IMR-90 (cell line): ENCODE measurements at regions not wholly inside any gene's neighbourhood (a gene's known extent, or its start where the extent isn't known, plus 50 kb on each side); places are given as distances from the start of the nearest gene placed in this dataset.

Experiments used
- ATAC-seq: fragments of 200-7000 bp; cut with Tn5 transposase; 2 replicates; pipeline ENCODE4 v1.9.1; 2020; ENCODE audit warnings: low read depth, mild to moderate bottlenecking, moderate library complexity
- BruUV-seq: library from RNA; stranded (reverse); fragments of 400-500 nt; replicated peaks from 2 replicates; lab custom pipeline; 2021; lab: Mats Ljungman, UMichigan
- CTCF ChIA-PET: fragments of 300-600 bp; formaldehyde crosslinking; extraction: SDS; loops from one replicate; lab custom pipeline; 2021; ENCODE audit warnings: antibody characterized with exemption; lab: Yijun Ruan, JAX
- POLR2A ChIA-PET: fragments of 300-600 bp; sonication (Branson Sonifier 250); formaldehyde crosslinking; loops from one replicate; lab custom pipeline; 2022; ENCODE audit warnings: antibody characterized with exemption; ENCODE audit not compliant: unreplicated experiment; lab: Charles Lee
- DNase-seq: peaks from one replicate; pipeline ENCODE4 v3.0.0; 2013
- H2AFZ ChIP-seq: replicated peaks from 2 replicates; pipeline ENCODE3; 2013; ENCODE audit warnings: low read length, mild to moderate bottlenecking; ENCODE audit not compliant: poor library complexity
- H2AK5ac ChIP-seq: 2 replicates; pipeline ENCODE4 v1.6.1; 2013; ENCODE audit warnings: low read depth, low read length, inconsistent platforms
- H2AK9ac ChIP-seq: replicated peaks from 2 replicates; pipeline ENCODE3; 2013; ENCODE audit warnings: mild to moderate bottlenecking, low read depth, low read length, moderate library complexity; ENCODE audit not compliant: poor library complexity
- H2BK120ac ChIP-seq: 2 replicates; pipeline ENCODE4 v1.6.1; 2013; ENCODE audit warnings: low read depth, low read length, inconsistent platforms
- H2BK15ac ChIP-seq: 3 replicates; pipeline ENCODE4 v1.6.1; 2013; ENCODE audit warnings: low read depth, low read length, inconsistent platforms
- H2BK20ac ChIP-seq: 2 replicates; pipeline ENCODE4 v1.6.1; 2013; ENCODE audit warnings: low read depth, mild to moderate bottlenecking, inconsistent platforms, low read length, moderate library complexity
- H2BK5ac ChIP-seq: 2 replicates; pipeline ENCODE4 v1.6.1; 2013; ENCODE audit warnings: mild to moderate bottlenecking, low read depth, low read length, inconsistent platforms; ENCODE audit not compliant: poor library complexity, severe bottlenecking
- H3K14ac ChIP-seq: replicated peaks from 2 replicates; pipeline ENCODE4 v1.6.1; 2013; ENCODE audit warnings: low read depth, low read length, inconsistent platforms
- H3K18ac ChIP-seq: 2 replicates; pipeline ENCODE4 v1.6.1; 2013; ENCODE audit warnings: low read depth, low read length, control low read depth
- H3K23ac ChIP-seq: 2 replicates; pipeline ENCODE4 v1.6.1; 2013; ENCODE audit warnings: low read depth, low read length, inconsistent platforms
- H3K27ac ChIP-seq: 2 replicates; pipeline ENCODE4 v1.5.1; 2013; ENCODE audit warnings: mild to moderate bottlenecking, control low read depth, low read length; ENCODE audit not compliant: insufficient read depth
- H3K27me3 ChIP-seq: 2 replicates; pipeline ENCODE4 v1.6.1; 2013; ENCODE audit warnings: low read length; ENCODE audit not compliant: control insufficient read depth, insufficient read depth
- H3K36me3 ChIP-seq: 2 replicates; pipeline ENCODE4 v1.6.1; 2013; ENCODE audit warnings: low read length, mixed read lengths; ENCODE audit not compliant: control insufficient read depth, insufficient read depth
- H3K4ac ChIP-seq: 2 replicates; pipeline ENCODE4 v1.6.1; 2013; ENCODE audit warnings: low read depth, low read length, inconsistent platforms
- H3K4me1 ChIP-seq: 2 replicates; pipeline ENCODE4 v1.6.1; 2013; ENCODE audit warnings: low read length, mixed read lengths; ENCODE audit not compliant: control insufficient read depth, insufficient read depth
- H3K4me2 ChIP-seq: 2 replicates; pipeline ENCODE4 v1.6.1; 2013; ENCODE audit warnings: low read depth, mild to moderate bottlenecking, control low read depth, low read length, moderate library complexity
- H3K4me3 ChIP-seq: 2 replicates; pipeline ENCODE4 v1.5.1; 2013; ENCODE audit warnings: low read depth, mild to moderate bottlenecking, control low read depth, low read length, moderate library complexity; ENCODE audit not compliant: insufficient read depth
- H3K56ac ChIP-seq: 2 replicates; pipeline ENCODE4 v1.6.1; 2013; ENCODE audit warnings: low read length, inconsistent platforms; ENCODE audit not compliant: insufficient read depth; ENCODE audit errors: extremely low read depth
- H3K79me1 ChIP-seq, 2 experiments: 2 replicates each; pipeline ENCODE4 v1.6.1; 2013; ENCODE audit warnings: low read length in 2 of 2, inconsistent platforms in 1 of 2, low read depth in 1 of 2
- H3K9ac ChIP-seq: 2 replicates; pipeline ENCODE4 v1.6.1; 2013; ENCODE audit warnings: low read depth, low read length, control low read depth
- H3K9me1 ChIP-seq: 2 replicates; pipeline ENCODE4 v1.6.1; 2013; ENCODE audit warnings: low read length, inconsistent platforms; ENCODE audit not compliant: insufficient read depth
- H3K9me3 ChIP-seq: 2 replicates; pipeline ENCODE4 v1.6.1; 2013; ENCODE audit warnings: low read length; ENCODE audit not compliant: control insufficient read depth, insufficient read depth
- H4K20me1 ChIP-seq: 2 replicates; pipeline ENCODE4 v1.6.1; 2013; ENCODE audit warnings: low read length, inconsistent platforms; ENCODE audit not compliant: insufficient read depth
- H4K5ac ChIP-seq: 2 replicates; pipeline ENCODE4 v1.6.1; 2013; ENCODE audit warnings: mild to moderate bottlenecking, low read depth, low read length, control low read depth
- H4K8ac ChIP-seq, 2 experiments: 2 replicates each; pipeline ENCODE4 v1.6.1; 2013; ENCODE audit warnings: low read depth in 2 of 2, low read length in 2 of 2, control low read depth in 1 of 2, inconsistent platforms in 1 of 2
- H4K91ac ChIP-seq: 2 replicates; pipeline ENCODE4 v1.6.1; 2013; ENCODE audit warnings: low read depth, low read length, inconsistent platforms; ENCODE audit not compliant: insufficient read depth
- BHLHE40 ChIP-seq: fragments of 150-350 bp; IDR thresholded peaks from 2 replicates; pipeline ENCODE4 v1.6.1; 2016; ENCODE audit warnings: mild to moderate bottlenecking, low read depth, low read length
- CEBPB ChIP-seq: IDR thresholded peaks from 2 replicates; pipeline ENCODE4 v1.6.1; 2012; ENCODE audit warnings: low read depth, low read length, improper control_type of control experiment
- CHD1 ChIP-seq: IDR thresholded peaks from 2 replicates; pipeline ENCODE4 v1.6.1; 2012; ENCODE audit warnings: low read depth, low read length, improper control_type of control experiment
- FOS ChIP-seq: fragments of 150-350 bp; IDR thresholded peaks from 2 replicates; pipeline ENCODE4 v1.6.1; 2016; ENCODE audit warnings: low read depth, low read length
- MAFK ChIP-seq: IDR thresholded peaks from 2 replicates; pipeline ENCODE4 v1.6.1; 2012; ENCODE audit warnings: low read depth, low read length, improper control_type of control experiment
- MAZ ChIP-seq: IDR thresholded peaks from 2 replicates; pipeline ENCODE4 v1.6.1; 2012; ENCODE audit warnings: low read depth, mild to moderate bottlenecking, low read length, improper control_type of control experiment, moderate library complexity, borderline replicate concordance
- MXI1 ChIP-seq: IDR thresholded peaks from 2 replicates; pipeline ENCODE4 v1.6.1; 2012; ENCODE audit warnings: low read depth, mild to moderate bottlenecking, low read length, moderate library complexity, borderline replicate concordance
- RAD21 ChIP-seq: IDR thresholded peaks from 2 replicates; pipeline ENCODE4 v1.6.1; 2012; ENCODE audit warnings: low read length, improper control_type of control experiment
- RCOR1 ChIP-seq: IDR thresholded peaks from 2 replicates; pipeline ENCODE4 v1.6.1; 2012; ENCODE audit warnings: mild to moderate bottlenecking, low read length, improper control_type of control experiment; ENCODE audit not compliant: insufficient replicate concordance
- SMC3 ChIP-seq: fragments of 150-350 bp; IDR thresholded peaks from 2 replicates; pipeline ENCODE4 v1.6.1; 2016; ENCODE audit warnings: low read depth, mild to moderate bottlenecking, antibody characterized with exemption, low read length, moderate library complexity
- WGBS, 2 experiments: methylation state at CpG; one replicate each; pipeline versions ENCODE4 v1.1.5 to v1.1.7; 2013; ENCODE audit warnings: missing lambda C conversion rate in 2 of 2; ENCODE audit not compliant: insufficient read length in 1 of 2; ENCODE audit errors: extremely low coverage in 2 of 2; 5-methylcytosine and 5-hydroxymethylcytosine counted together
- dilution Hi-C: fragments of 300-500 bp; cut with HindIII; formaldehyde crosslinking; loops from one replicate; pipeline ENCODE4 v1.14.3; 2018; ENCODE audit warnings: low sequenced_read_pairs; ENCODE audit not compliant: unreplicated experiment
- in situ Hi-C: fragments of 300-500 bp; cut with MboI; formaldehyde crosslinking; loops from 3 replicates; pipeline ENCODE4 v1.14.3; 2019; ENCODE audit warnings: low sequenced_read_pairs, inconsistent platforms, mixed read lengths
- intact Hi-C: fragments of 100-400 bp; cut with micrococcal nuclease; formaldehyde crosslinking; loops from 2 replicates; pipeline ENCODE4 v1.10.0; 2022
- TF ChIP-seq, protein P1 (sequence below): fragments of 150-350 bp; IDR thresholded peaks from 2 replicates; pipeline ENCODE4 v1.6.1; 2017; ENCODE audit warnings: mild to moderate bottlenecking, antibody characterized with exemption, low read length, low read depth
- TF ChIP-seq, protein P2 (sequence below): fragments of 150-350 bp; IDR thresholded peaks from 2 replicates; pipeline ENCODE4 v1.6.1; 2016; ENCODE audit warnings: low read depth, mild to moderate bottlenecking, low read length, moderate library complexity, borderline replicate concordance

- H3K14ac ChIP-seq = no peak overlapping the region
- H3K4me3 ChIP-seq = no peak overlapping the region
- H3K23ac ChIP-seq = no peak overlapping the region
- H3K56ac ChIP-seq = no peak overlapping the region
- dilution Hi-C loops (no loop called here), in situ Hi-C loops (no loop called here), intact Hi-C loops (no loop called here)
- no peaks in the 10 kb centered on the region for H4K20me1 ChIP-seq
- no peak overlapping the region for H3K18ac ChIP-seq
- ChIA-PET CTCF (no interaction called here), POLR2A (no interaction called here)
- no peak overlapping the region for H2BK20ac ChIP-seq
- no peaks in the 10 kb centered on the region for H3K4me1 ChIP-seq
- no peak overlapping the region for H4K91ac ChIP-seq
- no peak for TF ChIP-seq RCOR1
- TF ChIP-seq MAFK = no peak
- TF ChIP-seq, protein P1, sequence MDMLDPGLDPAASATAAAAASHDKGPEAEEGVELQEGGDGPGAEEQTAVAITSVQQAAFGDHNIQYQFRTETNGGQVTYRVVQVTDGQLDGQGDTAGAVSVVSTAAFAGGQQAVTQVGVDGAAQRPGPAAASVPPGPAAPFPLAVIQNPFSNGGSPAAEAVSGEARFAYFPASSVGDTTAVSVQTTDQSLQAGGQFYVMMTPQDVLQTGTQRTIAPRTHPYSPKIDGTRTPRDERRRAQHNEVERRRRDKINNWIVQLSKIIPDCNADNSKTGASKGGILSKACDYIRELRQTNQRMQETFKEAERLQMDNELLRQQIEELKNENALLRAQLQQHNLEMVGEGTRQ = no peak
- TF ChIP-seq CHD1 = no peak
- TF ChIP-seq CEBPB = no peak
- TF ChIP-seq RAD21 = no peak
- TF ChIP-seq BHLHE40 = no peak
- no peak for TF ChIP-seq MXI1
- TF ChIP-seq FOS = no peak
- TF ChIP-seq MAZ = no peak
- TF ChIP-seq SMC3 = no peak
- TF ChIP-seq, protein P2, sequence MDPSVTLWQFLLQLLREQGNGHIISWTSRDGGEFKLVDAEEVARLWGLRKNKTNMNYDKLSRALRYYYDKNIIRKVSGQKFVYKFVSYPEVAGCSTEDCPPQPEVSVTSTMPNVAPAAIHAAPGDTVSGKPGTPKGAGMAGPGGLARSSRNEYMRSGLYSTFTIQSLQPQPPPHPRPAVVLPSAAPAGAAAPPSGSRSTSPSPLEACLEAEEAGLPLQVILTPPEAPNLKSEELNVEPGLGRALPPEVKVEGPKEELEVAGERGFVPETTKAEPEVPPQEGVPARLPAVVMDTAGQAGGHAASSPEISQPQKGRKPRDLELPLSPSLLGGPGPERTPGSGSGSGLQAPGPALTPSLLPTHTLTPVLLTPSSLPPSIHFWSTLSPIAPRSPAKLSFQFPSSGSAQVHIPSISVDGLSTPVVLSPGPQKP = no peak
- H3K27ac ChIP-seq = no peak overlapping the region
- H2AK5ac ChIP-seq = no peak overlapping the region
- H3K36me3 ChIP-seq = no peaks in the 10 kb centered on the region
- H3K9me1 ChIP-seq = peaks cover 2% of the 10 kb centered on the region; the same call in 1 of the 2 replicates
- H3K27me3 ChIP-seq = no peaks in the 10 kb centered on the region
- H2BK15ac ChIP-seq = no peak overlapping the region
- H3K79me1 ChIP-seq = no peaks in the 10 kb centered on the region
- H2AFZ ChIP-seq = no peak overlapping the region
- H4K5ac ChIP-seq = no peak overlapping the region
- no peak overlapping the region for H3K9ac ChIP-seq
- no CpG with 5 or more reads among the region's 5 CpGs for WGBS, 2 experiments
- ATAC-seq (no peak), DNase-seq (no peak)
- no TSS peak for BruUV-seq
- no peaks in the 10 kb centered on the region for H3K9me3 ChIP-seq
- no peak overlapping the region for H2BK5ac ChIP-seq
- no peak overlapping the region for H3K4ac ChIP-seq
- no peak overlapping the region for H4K8ac ChIP-seq
- H3K4me2 ChIP-seq = no peak overlapping the region
- no peak overlapping the region for H2AK9ac ChIP-seq
- H2BK120ac ChIP-seq = no peak overlapping the region
These were observed 308.4 kb upstream of the KLF6 start for GRCh38 chr10:4093438-4093837.
